ENCODE measurements at regions not wholly inside any gene's neighbourhood (a gene's known extent, or its start where the extent isn't known, plus 50 kb on each side); places are given as distances from the start of the nearest gene placed in this dataset.

- no peak overlapping the region for H3K27ac ChIP-seq (ENCODE audit: low read depth, low read length)
- H2BK20ac ChIP-seq (ENCODE audit: low read length) = peak overlapping the region; percentile 53; the same call in 1 of the 2 replicates
- peaks cover 0 to 2% (median 0%) of the 10 kb centered on the region in 4 experiments; a peak in 1 of 7 replicates for H3K27me3 ChIP-seq (replicated peaks in 1 of 4; ENCODE audit: control insufficient read depth in 3 of 4, extremely low read depth in 1 of 4, insufficient read depth in 3 of 4, low read length in 3 of 4)
- H3K79me1 ChIP-seq (ENCODE audit: low read depth, low read length) = no peaks in the 10 kb centered on the region
- H2BK5ac ChIP-seq (ENCODE audit: low read depth, low read length) = no peak overlapping the region
- no peak overlapping the region for H3K4me3 ChIP-seq (ENCODE audit: extremely low read depth in 1 of 4, insufficient read depth in 2 of 4, low read depth in 3 of 4, low read length in 4 of 4)
- no peak overlapping the region for H3K56ac ChIP-seq (replicated peaks; ENCODE audit: insufficient read length, low read depth, low read length)
- DNase-seq (ENCODE audit: low read depth in 1 of 2, low spot score in 2 of 2) (no peak), FAIRE-seq (no peak)
- H3K4ac ChIP-seq (replicated peaks; ENCODE audit: insufficient read length, low read depth, low read length) = no peak overlapping the region
- H3K23me2 ChIP-seq (ENCODE audit: low read depth, low read length) = no peaks in the 10 kb centered on the region
- ChIA-PET CTCF (ENCODE audit: partially characterized antibody) (no interaction called here), POLR2A (ENCODE audit: partially characterized antibody) (no interaction called here)
- H4K5ac ChIP-seq (ENCODE audit: insufficient read length, low read depth, low read length) = no peak overlapping the region
- peak; percentile 14; the same call in 1 of the 2 replicates for TF ChIP-seq CEBPB (IDR thresholded peaks at IDR 0.05; ENCODE audit: low read depth, low read length)
- no peak for TF ChIP-seq JUN (IDR thresholded peaks at IDR 0.05; ENCODE audit: low read depth, low read length)
- no peak overlapping the region for H2BK12ac ChIP-seq (ENCODE audit: low read depth, low read length)
- H4K8ac ChIP-seq (ENCODE audit: extremely low read depth, insufficient read depth, low read length) = no peak overlapping the region
- H4K91ac ChIP-seq (replicated peaks; ENCODE audit: insufficient read length, low read length) = no peak overlapping the region
- H3K14ac ChIP-seq (ENCODE audit: insufficient read length) = no peak overlapping the region
- no peaks in the 10 kb centered on the region for H3K36me3 ChIP-seq (ENCODE audit: control insufficient read depth in 2 of 4, insufficient read depth in 4 of 4, low read length in 3 of 4)
- no peak overlapping the region for H2AK5ac ChIP-seq (ENCODE audit: low read depth, low read length)
- no peak overlapping the region for H3K9ac ChIP-seq (replicated peaks in 1 of 4; ENCODE audit: extremely low read depth in 1 of 4, low read depth in 3 of 4, low read length in 3 of 4)
- H4K20me1 ChIP-seq (replicated peaks in 1 of 2; ENCODE audit: control insufficient read depth in 1 of 2, insufficient read depth in 2 of 2, low read length in 2 of 2) = no peaks in the 10 kb centered on the region
- peaks cover 4 to 8% (median 5%) of the 10 kb centered on the region in 4 experiments for H3K4me1 ChIP-seq (replicated peaks in 1 of 4; ENCODE audit: control insufficient read depth in 3 of 4, insufficient read depth in 4 of 4, low read length in 3 of 4)
- 88% methylated on average over 5 of the region's 5 CpGs; no CpG with 5 or more reads in 1 of the 2 experiments for whole genome bisulfite sequencing, 2 experiments (ENCODE audit: extremely low coverage in 1 of 2, insufficient coverage in 1 of 2, insufficient read length in 1 of 2, insufficient replicate concordance in 2 of 2, low coverage in 1 of 2, low lambda C conversion rate in 2 of 2, missing lambda C conversion rate in 1 of 2)
- H2AFZ ChIP-seq (ENCODE audit: low read length) = no peak overlapping the region
- H2BK120ac ChIP-seq (replicated peaks; ENCODE audit: low read depth, low read length) = no peak overlapping the region
- H3K18ac ChIP-seq (ENCODE audit: extremely low read depth, low read length) = no peak overlapping the region
- H3K23ac ChIP-seq (ENCODE audit: insufficient read length) = no peak overlapping the region
- no peak overlapping the region for H2BK15ac ChIP-seq (ENCODE audit: low read length)
- H3K79me2 ChIP-seq (ENCODE audit: control insufficient read depth in 1 of 2, insufficient read depth in 2 of 2, low read length in 2 of 2) = no peaks in the 10 kb centered on the region
- H3K9me3 ChIP-seq (ENCODE audit: insufficient read depth in 2 of 2, low read depth in 1 of 2, low read length in 1 of 2) = no peaks in the 10 kb centered on the region
- no peak overlapping the region for H3K4me2 ChIP-seq (ENCODE audit: insufficient read depth in 1 of 2, low read depth in 2 of 2, low read length in 2 of 2)
These were observed 63.8 kb upstream of the DOCK1 start for GRCh38 chr10:126841341-126841895.

All from H1 (cell line).